ENCODE measurements at regions not wholly inside any gene's neighbourhood (a gene's known extent, or its start where the extent isn't known, plus 50 kb on each side); places are given as distances from the start of the nearest gene placed in this dataset.

DNA sequence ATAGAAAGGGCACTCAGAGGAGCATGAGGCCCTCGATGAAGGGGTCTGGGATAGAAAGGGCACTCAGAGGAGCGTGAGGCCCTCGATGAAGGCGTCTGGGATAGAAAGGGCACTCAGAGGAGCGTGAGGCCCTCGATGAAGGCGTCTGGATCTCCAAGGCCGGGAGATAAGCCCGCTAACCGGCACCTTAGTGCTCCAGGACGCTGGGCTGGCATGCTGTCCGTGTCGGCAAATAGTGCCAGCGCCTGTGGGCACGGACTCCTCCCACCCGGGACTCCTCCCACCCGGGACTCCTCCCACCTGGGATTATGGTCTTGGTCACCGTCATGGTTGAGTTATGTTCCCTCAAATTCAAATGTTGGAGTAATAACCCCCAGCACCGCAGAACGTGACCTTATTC is 725.3 kb downstream of the BRD1 start:
- TF ChIP-seq, protein P1, sequence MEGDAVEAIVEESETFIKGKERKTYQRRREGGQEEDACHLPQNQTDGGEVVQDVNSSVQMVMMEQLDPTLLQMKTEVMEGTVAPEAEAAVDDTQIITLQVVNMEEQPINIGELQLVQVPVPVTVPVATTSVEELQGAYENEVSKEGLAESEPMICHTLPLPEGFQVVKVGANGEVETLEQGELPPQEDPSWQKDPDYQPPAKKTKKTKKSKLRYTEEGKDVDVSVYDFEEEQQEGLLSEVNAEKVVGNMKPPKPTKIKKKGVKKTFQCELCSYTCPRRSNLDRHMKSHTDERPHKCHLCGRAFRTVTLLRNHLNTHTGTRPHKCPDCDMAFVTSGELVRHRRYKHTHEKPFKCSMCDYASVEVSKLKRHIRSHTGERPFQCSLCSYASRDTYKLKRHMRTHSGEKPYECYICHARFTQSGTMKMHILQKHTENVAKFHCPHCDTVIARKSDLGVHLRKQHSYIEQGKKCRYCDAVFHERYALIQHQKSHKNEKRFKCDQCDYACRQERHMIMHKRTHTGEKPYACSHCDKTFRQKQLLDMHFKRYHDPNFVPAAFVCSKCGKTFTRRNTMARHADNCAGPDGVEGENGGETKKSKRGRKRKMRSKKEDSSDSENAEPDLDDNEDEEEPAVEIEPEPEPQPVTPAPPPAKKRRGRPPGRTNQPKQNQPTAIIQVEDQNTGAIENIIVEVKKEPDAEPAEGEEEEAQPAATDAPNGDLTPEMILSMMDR (IDR thresholded peaks at IDR 0.05 in 2 of 3, conservative IDR thresholded peaks at IDR 0.05 in 1 of 3; ENCODE audit: borderline replicate concordance in 1 of 3, insufficient read depth in 1 of 3, low read depth in 2 of 3, low read length in 2 of 3) = no peak
- TF ChIP-seq EZH2phosphoT487 (IDR thresholded peaks at IDR 0.05; ENCODE audit: borderline replicate concordance) = no peak
- TF ChIP-seq EZH2 (IDR thresholded peaks at IDR 0.05) = no peak
- TF ChIP-seq ZFX (IDR thresholded peaks at IDR 0.05) = no peak
- TF ChIP-seq YY1 (IDR thresholded peaks at IDR 0.05; ENCODE audit: extremely low read depth, insufficient replicate concordance, low read depth, low read length) = no peak
- no peak for TF ChIP-seq POLR2A (IDR thresholded peaks at IDR 0.05; ENCODE audit: borderline replicate concordance, extremely low read depth, insufficient read depth, insufficient read length)
- no peak for TF ChIP-seq SP1 (IDR thresholded peaks at IDR 0.05; ENCODE audit: low read depth)
- no peak for TF ChIP-seq JUND (IDR thresholded peaks at IDR 0.05)
- TF ChIP-seq ZNF274 (IDR thresholded peaks at IDR 0.05; ENCODE audit: low read depth, low read length) = no peak
